22Rv1 (cell line): ENCODE measurements at regions not wholly inside any gene's neighbourhood (a gene's known extent, or its start where the extent isn't known, plus 50 kb on each side); places are given as distances from the start of the nearest gene placed in this dataset.

Experiments
- CTCF ChIP-seq: fragments of 450-650 bp; IDR thresholded peaks from 2 replicates; pipeline ENCODE4 v1.5.1; 2017; ENCODE audit warnings: mild to moderate bottlenecking
- ZFX ChIP-seq: fragments of 450-650 bp; IDR thresholded peaks from 2 replicates; pipeline ENCODE4 v1.6.1; 2017; ENCODE audit warnings: antibody characterized with exemption, borderline replicate concordance

GRCh38 chr17:73838815-73839214 lies 194.6 kb upstream of the SDK2 start:
- TF ChIP-seq CTCF (no peak), ZFX (no peak)
